COLO829 (cell line): ENCODE measurements at regions not wholly inside any gene's neighbourhood (a gene's known extent, or its start where the extent isn't known, plus 50 kb on each side); places are given as distances from the start of the nearest gene placed in this dataset.
"Not testable (repeated sequence)": the region's sequence is repeated elsewhere in the genome, so short reads cannot be mapped to it uniquely, and the experiment has no call there.

Experiments used
- DNase-seq: peaks from one replicate; pipeline ENCODE4 v3.0.0; 2012; ENCODE audit warnings: low spot score

DNA sequence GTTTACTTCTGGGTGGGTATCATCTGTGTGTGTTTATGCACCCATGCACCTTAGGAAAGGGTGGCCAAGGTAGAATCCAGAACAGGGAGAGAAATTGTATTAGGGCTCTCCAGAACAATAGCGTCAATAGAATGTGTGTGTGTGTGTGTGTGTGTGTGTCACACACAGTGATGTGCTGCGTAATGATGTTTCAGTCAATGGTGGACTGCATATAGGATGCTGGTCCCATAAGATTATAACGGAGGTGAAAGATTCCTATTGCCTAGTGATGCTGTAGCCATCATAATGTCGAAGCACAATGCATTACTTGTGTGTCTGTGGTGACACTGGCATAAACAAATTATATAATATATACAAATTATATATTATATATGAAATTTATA is 69.3 kb upstream of the PRR23C start:
- DNase-seq, result no peak

DNA sequence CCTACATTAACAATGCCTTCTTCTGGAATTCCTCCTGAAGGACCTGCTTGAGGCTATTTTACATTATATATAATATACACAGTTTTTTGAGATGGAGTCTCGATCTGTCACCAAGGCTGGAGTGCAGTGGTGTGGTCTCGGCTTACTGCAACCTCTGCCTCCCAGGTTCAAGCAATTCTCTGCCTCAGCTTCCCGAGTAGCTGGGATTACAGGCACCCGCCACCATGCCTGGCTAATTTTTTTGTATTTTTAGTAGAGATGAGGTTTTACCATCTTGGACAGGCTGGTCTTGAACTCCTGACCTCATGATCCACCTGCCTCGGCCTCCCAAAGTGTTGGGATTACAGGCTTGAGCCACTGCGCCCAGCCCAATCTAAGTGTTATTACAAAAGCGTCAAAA is 71.9 kb upstream of the PRR23C start:
- DNase-seq, result not testable (repeated sequence)

DNA sequence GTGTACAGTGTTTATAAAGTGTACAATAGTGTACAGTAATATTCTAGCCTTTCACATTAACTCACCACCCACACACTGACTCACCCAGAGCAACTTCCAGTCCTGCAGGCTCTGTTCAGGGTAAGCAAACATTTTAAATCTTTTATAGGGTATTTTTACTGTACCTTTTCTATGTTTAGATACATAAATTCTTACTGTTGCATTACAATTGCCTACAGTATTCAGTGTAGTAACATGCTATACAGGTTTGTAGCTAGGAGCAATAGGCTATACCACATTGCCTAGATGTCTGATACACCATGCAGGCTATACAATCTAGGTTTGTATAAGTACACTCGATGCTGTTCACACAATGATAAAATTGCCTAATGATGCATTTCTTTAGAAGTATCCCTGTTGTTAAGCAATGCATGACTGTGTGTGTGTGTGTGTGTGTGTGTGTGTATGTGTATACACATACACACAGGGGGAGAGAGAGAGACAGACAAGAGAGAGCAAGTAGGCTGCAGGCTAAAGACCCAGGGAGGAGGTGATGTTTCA is 72.5 kb upstream of the PRR23C start:
- DNase-seq, result no peak

GRCh38 chr3:139117883-139118760 is 73.4 kb upstream of the PRR23C start:
- DNase-seq, result no peak

GRCh38 chr3:139118835-139119234 is 74.1 kb upstream of the PRR23C start:
- no peak for DNase-seq

DNA sequence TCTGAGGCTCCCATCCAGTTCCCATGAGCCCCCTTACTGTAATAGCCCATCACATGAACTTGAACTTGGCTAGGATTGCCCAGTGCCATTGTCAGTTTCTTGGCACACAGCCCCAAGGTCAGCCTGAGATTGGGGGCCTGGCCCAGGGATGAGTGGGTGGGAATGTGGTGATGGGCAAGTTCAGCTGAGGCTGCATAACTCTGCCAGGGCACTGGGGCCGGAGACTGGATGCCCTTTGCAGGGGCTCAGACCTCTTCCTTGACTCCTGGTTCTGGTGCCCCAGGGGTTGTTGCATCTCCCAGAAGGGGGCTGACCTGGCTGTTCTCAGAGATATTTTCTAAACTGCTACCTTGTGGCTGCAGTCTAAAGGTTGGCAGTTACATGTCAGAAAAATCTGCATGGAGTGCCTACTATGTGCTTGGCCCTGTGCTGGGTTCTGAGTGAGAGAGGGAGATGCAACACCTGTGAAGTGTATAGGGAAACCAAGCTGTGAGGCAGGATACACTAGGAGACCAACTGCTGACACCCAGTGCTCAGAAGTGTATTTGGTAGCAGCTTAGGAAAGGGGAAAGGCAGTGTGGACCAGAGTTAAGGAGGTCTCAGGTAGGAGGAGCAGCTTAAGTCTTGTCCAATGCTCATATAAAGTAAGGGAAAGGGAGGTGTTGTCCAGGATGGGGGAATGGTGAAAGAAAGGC is 74.8 kb upstream of the PRR23C start:
- no peak for DNase-seq

- DNase-seq, result no peak
These were observed 75.7 kb upstream of the PRR23C start for GRCh38 chr3:139120086-139121056.

GRCh38 chr3:139121513-139122220 is 77.0 kb upstream of the PRR23C start:
- no peak for DNase-seq

GRCh38 chr3:139122221-139122581 is 77.5 kb upstream of the PRR23C start:
- DNase-seq, result no peak

DNA sequence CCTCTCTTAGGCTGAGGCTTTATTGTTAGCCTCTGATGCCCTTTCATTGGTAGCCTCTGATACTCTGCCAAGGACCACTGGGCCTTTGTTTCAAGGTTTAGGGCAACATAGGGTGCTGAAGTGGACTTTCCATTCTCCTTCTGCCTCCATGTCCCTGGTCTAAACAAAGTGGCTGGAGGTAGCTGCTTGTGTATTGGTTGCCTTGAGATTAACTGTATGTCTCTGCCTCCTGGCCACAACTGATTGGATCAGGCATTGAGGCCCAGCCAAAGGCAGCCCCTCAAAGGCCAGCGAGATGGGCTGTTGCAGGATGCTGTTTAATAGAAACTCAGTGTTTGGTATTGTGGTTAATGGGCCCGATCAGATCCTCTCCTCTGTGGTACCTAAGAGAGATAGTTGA is 77.9 kb upstream of the PRR23C start:
- DNase-seq, result no peak

DNA sequence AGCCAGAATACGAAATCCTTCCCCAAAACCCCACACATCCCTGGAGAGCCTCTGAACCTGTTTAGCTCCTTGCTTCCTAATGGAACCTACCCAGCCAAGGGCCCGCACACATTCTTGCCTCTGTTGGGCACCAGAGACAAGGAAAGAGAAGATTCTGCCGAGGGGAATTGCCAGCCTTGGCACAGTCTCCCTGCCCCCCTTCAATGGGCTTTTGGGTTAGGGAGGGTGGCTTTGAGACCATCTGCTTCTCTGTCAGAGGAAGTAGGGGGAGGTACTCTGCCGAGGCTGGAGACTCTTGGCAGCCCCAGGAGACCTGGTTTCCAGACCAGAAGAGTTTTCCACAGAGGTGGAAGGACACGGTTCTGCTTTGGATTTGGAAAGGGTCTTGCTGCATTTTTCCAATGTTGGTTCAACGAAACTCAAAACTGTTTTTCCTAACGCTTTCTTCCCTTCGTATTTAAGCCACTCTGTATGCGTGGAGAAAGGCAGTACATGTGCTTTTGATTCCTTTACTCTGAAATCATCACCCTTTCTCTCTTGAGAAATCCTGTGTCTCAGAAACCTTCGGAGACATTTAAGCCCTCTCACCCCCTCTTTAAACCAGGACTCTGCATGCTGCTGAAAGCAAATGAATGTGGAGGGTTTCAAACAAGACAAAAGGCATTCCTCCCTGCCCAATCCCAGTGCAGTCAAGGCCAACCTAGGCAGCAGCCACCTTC is 78.8 kb upstream of the PRR23C start:
- DNase-seq, result no peak

- DNase-seq, result no peak
These were observed 79.5 kb upstream of the PRR23C start for GRCh38 chr3:139124197-139124596.

- DNase-seq, result peak; percentile 60
These were observed 82.4 kb upstream of the PRR23C start for GRCh38 chr3:139127101-139127500.

DNA sequence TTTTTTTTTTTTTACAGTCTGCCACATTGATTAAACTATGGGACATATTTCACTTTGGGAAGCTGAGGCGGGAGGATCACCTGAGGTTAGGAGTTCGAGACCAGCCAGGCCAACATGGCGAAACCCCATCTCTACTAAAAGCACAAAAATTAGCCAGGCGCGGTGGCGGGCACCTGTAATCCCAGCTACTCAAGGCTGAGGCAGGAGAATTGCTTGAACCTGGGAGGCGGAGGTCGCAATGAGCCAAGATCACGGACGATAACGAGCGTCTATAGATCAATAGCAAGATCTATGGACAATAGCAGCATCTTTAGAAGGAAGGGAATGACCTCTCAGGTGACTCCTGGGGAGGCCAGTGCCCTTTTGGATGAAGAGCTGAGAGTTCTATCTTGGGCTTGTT is 82.9 kb upstream of the PRR23C start:
- DNase-seq, result not testable (repeated sequence)

- DNase-seq, result no peak
These were observed 84.1 kb upstream of the PRR23C start for GRCh38 chr3:139128803-139129202.

GRCh38 chr3:139129892-139130291 is 85.2 kb upstream of the PRR23C start:
- no peak for DNase-seq

DNA sequence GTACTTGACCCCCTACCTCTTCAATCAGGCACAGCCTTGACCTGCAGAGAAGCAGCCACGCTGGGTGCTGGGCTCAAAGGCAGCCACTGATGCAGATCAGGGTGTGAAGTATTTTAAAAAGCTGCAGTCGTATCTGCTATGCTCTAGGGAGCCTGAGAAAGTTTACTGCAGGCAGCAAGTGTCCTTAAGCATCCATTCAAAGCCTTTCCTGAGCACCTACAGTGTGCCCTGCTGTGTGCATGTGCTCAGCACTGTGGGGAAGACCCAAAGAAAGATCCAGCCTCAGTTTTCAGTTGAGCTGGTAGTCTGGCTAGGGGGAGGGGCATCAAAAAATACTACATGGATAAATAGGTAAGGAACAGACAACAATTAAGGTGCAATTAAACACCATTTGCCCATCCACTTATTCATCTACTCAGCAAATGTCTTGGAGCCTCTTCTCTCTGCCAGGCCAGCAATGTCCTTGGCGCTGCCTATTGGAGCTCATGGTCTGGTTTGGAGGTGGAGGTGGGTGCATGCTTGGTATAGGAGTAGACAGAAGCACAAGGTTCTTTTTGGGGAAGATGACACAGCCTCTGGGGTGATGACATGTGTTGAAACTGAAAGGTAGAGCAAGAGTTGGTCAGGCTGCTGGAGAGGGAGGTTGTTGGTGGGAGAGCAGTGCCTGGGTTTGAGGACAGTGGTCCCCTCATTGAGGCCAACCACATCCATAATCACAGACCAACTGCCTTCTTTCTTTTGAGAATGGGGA is 85.9 kb upstream of the PRR23C start:
- DNase-seq, result no peak

DNA sequence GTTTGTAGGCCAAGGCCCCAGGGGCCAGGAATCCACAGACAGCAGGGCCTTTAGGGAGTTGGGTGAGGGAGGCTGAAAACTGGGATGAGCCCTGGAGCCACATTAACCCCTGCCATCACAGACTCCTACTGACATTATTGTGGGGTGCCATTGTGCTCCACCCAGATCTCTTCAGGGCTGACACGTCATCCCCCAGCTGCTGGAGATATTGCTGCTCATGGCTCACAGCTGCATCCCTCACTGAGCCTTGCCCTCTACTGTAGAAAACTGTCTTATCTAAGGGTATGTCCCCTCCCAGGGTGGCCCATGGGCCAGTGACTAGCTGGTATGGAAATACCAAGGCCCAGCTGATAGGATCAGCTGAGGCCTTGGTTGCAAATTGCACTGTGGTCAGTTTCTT is 87.3 kb upstream of the PRR23C start:
- DNase-seq, result no peak

DNA sequence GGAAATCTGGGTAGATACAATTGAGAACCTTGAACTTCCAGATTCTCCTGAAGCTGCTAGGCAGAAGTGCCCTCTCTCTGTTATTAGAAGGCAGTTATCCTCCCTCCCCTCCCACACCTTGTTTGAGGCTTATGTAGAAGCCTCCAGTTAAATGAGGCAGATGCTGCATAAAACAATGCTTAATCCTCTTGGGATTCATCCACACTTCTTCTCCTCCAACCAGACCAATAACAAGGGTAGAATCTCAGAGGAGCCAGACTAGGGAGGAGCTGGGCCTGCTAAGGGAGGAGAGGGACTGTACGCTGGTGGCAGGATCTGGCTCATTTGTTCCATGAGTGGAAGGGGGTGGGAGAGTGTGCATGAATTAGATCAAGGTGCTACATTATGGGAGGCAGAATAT is 88.3 kb upstream of the PRR23C start:
- no peak for DNase-seq
